ENCODE measurements at regions not wholly inside any gene's neighbourhood (a gene's known extent, or its start where the extent isn't known, plus 50 kb on each side); places are given as distances from the start of the nearest gene placed in this dataset.

- POLR2A ChIA-PET = no interaction called here
- Histone ChIP-seq H3K9me3 (ENCODE audit: control insufficient read depth in 1 of 2, insufficient read depth in 1 of 2, low read depth in 1 of 2, low read length in 2 of 2) (no peaks in the 10 kb centered on the region), H3K79me2 (ENCODE audit: insufficient read depth, low read length) (no peaks in the 10 kb centered on the region), H3K27ac (ENCODE audit: low read depth, low read length) (no peak overlapping the region), H3K9me2 (ENCODE audit: insufficient read depth) (no peaks in the 10 kb centered on the region), H3K36me3 (ENCODE audit: control insufficient read depth in 1 of 2, insufficient read depth in 2 of 2, low read length in 2 of 2) (no peaks in the 10 kb centered on the region), H3K4me3 (replicated peaks in 1 of 2; ENCODE audit: low read depth in 1 of 2, low read length in 2 of 2) (no peak overlapping the region), H3K4me1 (ENCODE audit: control insufficient read depth in 1 of 2, insufficient read depth in 2 of 2, low read length in 2 of 2) (no peaks in the 10 kb centered on the region), H3K4me2 (ENCODE audit: low read length) (no peak overlapping the region), H2AFZ (ENCODE audit: low read depth, low read length, poor library complexity, severe bottlenecking) (no peak overlapping the region), H4K20me1 (ENCODE audit: insufficient read depth) (no peaks in the 10 kb centered on the region), H3K27me3 (ENCODE audit: insufficient read depth, low read length) (no peaks in the 10 kb centered on the region), H3K9ac (ENCODE audit: low read length) (no peak overlapping the region)
- intact Hi-C loops (cut with micrococcal nuclease) = no loop called here
- RAD21 ChIA-PET (ENCODE audit: low non-redundant PET in 1 of 2, low total read pairs in 2 of 2, uncharacterized antibody in 2 of 2, unreplicated experiment in 2 of 2) = no interaction called here
- DNase-seq (ENCODE audit: low read depth, low spot score) (no peak), ATAC-seq (no peak)
- no peak for TF ChIP-seq SP1 (IDR thresholded peaks at IDR 0.05; ENCODE audit: low read depth)
- TF ChIP-seq YY1 (IDR thresholded peaks at IDR 0.05; ENCODE audit: extremely low read depth, insufficient replicate concordance, low read depth, low read length) = no peak
- no peak for TF ChIP-seq CEBPB (IDR thresholded peaks at IDR 0.05; ENCODE audit: low read depth)
- no peak for TF ChIP-seq POLR2AphosphoS5 (IDR thresholded peaks at IDR 0.05; ENCODE audit: low read depth, low read length)
- TF ChIP-seq ZBTB33 (IDR thresholded peaks at IDR 0.05; ENCODE audit: extremely low read depth, insufficient replicate concordance, low read length) = no peak
- no peak for TF ChIP-seq SRF (IDR thresholded peaks at IDR 0.05; ENCODE audit: low read depth)
- TF ChIP-seq, protein P1, sequence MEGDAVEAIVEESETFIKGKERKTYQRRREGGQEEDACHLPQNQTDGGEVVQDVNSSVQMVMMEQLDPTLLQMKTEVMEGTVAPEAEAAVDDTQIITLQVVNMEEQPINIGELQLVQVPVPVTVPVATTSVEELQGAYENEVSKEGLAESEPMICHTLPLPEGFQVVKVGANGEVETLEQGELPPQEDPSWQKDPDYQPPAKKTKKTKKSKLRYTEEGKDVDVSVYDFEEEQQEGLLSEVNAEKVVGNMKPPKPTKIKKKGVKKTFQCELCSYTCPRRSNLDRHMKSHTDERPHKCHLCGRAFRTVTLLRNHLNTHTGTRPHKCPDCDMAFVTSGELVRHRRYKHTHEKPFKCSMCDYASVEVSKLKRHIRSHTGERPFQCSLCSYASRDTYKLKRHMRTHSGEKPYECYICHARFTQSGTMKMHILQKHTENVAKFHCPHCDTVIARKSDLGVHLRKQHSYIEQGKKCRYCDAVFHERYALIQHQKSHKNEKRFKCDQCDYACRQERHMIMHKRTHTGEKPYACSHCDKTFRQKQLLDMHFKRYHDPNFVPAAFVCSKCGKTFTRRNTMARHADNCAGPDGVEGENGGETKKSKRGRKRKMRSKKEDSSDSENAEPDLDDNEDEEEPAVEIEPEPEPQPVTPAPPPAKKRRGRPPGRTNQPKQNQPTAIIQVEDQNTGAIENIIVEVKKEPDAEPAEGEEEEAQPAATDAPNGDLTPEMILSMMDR (IDR thresholded peaks at IDR 0.05 in 2 of 3, conservative IDR thresholded peaks at IDR 0.05 in 1 of 3; ENCODE audit: borderline replicate concordance in 1 of 3, insufficient read depth in 1 of 3, low read depth in 2 of 3, low read length in 2 of 3) = no peak
- TF ChIP-seq ELF1 (IDR thresholded peaks at IDR 0.05; ENCODE audit: borderline replicate concordance, low read depth) = no peak
- no peak for TF ChIP-seq RAD21 (IDR thresholded peaks at IDR 0.05; ENCODE audit: low read depth)
- no peak for TF ChIP-seq SIN3A (IDR thresholded peaks at IDR 0.05; ENCODE audit: low read depth)
- TF ChIP-seq TCF7L2 (IDR thresholded peaks at IDR 0.05; ENCODE audit: borderline replicate concordance, extremely low read depth, insufficient read depth, insufficient read length) = no peak
- TF ChIP-seq, protein P2, sequence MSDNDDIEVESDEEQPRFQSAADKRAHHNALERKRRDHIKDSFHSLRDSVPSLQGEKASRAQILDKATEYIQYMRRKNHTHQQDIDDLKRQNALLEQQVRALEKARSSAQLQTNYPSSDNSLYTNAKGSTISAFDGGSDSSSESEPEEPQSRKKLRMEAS (IDR thresholded peaks at IDR 0.05) = no peak
- no peak for TF ChIP-seq CBX3 (IDR thresholded peaks at IDR 0.05; ENCODE audit: low read depth)
- no peak for TF ChIP-seq POLR2A (IDR thresholded peaks at IDR 0.05; ENCODE audit: borderline replicate concordance, extremely low read depth, insufficient read depth, insufficient read length)
- CTCF ChIA-PET = no interaction called here
- BruUV-seq (replicated peaks) = no TSS peak
These were observed 94.7 kb upstream of the GADD45A start for GRCh38 chr1:67590329-67590728.
